ENCODE measurements at regions not wholly inside any gene's neighbourhood (a gene's known extent, or its start where the extent isn't known, plus 50 kb on each side); places are given as distances from the start of the nearest gene placed in this dataset.

GRCh38 chr2:129203331-129203730 is 776.1 kb upstream of the RAB6C start:
- TF ChIP-seq EZH2 (IDR thresholded peaks at IDR 0.05; ENCODE audit: low read length, unreplicated experiment): no peak
- no peak for TF ChIP-seq CTCF (conservative IDR thresholded peaks at IDR 0.05; ENCODE audit: low read depth, low read length)
